ENCODE measurements at regions not wholly inside any gene's neighbourhood (a gene's known extent, or its start where the extent isn't known, plus 50 kb on each side); places are given as distances from the start of the nearest gene placed in this dataset.

DNA sequence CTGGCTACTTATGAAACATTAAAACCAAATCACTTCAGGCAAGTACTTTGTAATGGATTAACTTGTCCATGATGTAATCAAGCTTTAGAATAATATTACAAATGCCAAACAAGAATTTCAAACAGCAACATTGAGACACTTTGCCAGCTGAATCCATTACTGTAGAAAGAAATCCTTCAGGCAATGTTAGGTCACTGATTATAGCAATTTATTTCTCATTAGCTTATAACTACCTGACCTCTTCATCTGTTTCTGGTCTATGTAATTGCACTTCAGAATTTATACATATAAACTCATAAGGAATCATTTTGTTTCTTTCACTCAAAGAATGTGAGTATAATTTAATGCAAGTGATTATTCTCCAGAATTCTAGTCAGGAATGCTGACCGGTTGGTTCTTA lies 692.6 kb upstream of the TMEFF2 start:
- Mint-ChIP-seq H3K27ac (no peak overlapping the region), H3K4me1 (ENCODE audit: low read depth) (no peaks in the 10 kb centered on the region), H3K4me3 (no peak overlapping the region), H3K9me3 (no peaks in the 10 kb centered on the region), H3K36me3 (ENCODE audit: low read depth) (no peaks in the 10 kb centered on the region), H3K27me3 (ENCODE audit: low read depth) (no peaks in the 10 kb centered on the region)
- no peak for DNase-seq
- CTCF ChIA-PET: no interaction called here
- intact Hi-C loops (cut with micrococcal nuclease): no loop called here

DNA sequence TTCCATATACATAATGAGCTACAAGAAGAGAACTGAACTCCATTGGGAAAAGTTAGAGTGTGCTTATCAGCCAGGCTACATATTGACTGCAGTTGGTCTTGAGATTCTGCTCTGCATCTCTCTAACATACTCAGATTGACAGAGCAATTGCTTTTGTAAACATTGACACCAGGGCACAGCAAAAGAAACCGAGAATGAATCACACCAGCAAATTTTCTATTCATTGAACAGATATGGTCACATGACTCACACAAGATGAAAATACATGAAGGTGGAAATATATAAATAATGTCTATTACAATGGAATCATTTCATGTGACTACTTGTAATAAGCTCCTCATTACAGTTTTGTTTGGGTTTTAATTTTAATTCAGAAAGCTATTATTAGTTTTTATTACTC lies 691.9 kb upstream of the TMEFF2 start:
- Mint-ChIP-seq H3K9me3 (no peaks in the 10 kb centered on the region), H3K27ac (no peak overlapping the region), H3K4me3 (no peak overlapping the region), H3K4me1 (ENCODE audit: low read depth) (no peaks in the 10 kb centered on the region), H3K27me3 (ENCODE audit: low read depth) (no peaks in the 10 kb centered on the region), H3K36me3 (ENCODE audit: low read depth) (no peaks in the 10 kb centered on the region)
- intact Hi-C loops (cut with micrococcal nuclease): no loop called here
- CTCF ChIA-PET: no interaction called here
- DNase-seq: no peak

DNA sequence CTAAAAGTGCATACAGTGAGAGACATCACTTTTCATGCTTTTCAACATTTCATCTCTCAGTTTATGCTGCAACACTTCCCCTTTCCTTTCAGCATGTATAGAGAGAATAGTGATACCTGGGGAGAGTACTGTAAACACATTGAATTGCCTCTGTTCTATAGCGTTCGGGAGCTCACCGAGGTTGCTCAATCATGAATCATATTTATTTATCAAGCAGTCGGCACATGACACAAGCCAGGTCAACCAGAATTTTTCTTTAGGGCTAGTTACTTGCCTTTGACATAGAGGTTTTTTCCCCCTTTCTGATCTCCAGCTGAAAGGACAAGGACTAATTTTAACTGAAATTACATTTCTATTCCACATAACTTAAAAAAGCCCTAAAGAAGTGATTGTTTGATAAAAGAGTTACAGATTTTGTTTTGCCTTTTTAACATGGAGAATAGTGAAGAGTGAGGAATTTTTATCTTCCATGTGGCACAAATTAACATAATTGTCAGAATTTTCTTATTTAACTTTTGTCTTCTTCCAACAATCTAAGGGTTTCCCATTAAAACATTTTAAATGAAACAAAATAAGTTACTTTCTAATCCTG lies 690.9 kb upstream of the TMEFF2 start:
- H3K36me3 Mint-ChIP-seq (ENCODE audit: low read depth): no peaks in the 10 kb centered on the region
- no peak overlapping the region for H3K27ac Mint-ChIP-seq
- CTCF ChIA-PET: no interaction called here
- intact Hi-C loops (cut with micrococcal nuclease): no loop called here
- no peaks in the 10 kb centered on the region for H3K9me3 Mint-ChIP-seq
- H3K4me1 Mint-ChIP-seq (ENCODE audit: low read depth): no peaks in the 10 kb centered on the region
- no peak overlapping the region for H3K4me3 Mint-ChIP-seq
- no peak for DNase-seq
- no peaks in the 10 kb centered on the region for H3K27me3 Mint-ChIP-seq (ENCODE audit: low read depth)

DNA sequence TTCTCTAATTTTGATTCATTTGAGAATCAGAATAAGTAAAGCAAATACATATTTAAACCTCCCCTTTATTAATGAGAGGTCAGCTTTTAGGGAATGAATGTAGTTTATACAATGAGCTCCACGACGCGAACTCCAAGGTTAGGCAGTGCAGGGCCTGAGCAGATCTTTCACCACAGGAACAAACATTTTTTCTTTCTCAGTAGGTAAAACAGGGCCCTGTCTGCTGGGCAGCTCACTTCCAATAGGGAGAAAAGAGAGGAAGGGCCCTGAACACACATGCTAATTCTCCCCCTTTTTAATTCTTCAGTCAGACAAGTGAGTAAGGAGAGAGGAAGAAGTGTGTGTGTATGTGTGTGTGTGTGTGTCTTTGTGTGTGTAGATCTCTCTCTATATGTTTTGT lies 682.4 kb upstream of the TMEFF2 start:
- no peak overlapping the region for H3K4me3 Mint-ChIP-seq
- H3K36me3 Mint-ChIP-seq (ENCODE audit: low read depth): no peaks in the 10 kb centered on the region
- no peaks in the 10 kb centered on the region for H3K4me1 Mint-ChIP-seq (ENCODE audit: low read depth)
- CTCF ChIA-PET: no interaction called here
- DNase-seq: no peak
- intact Hi-C loops (cut with micrococcal nuclease): no loop called here
- no peaks in the 10 kb centered on the region for H3K27me3 Mint-ChIP-seq (ENCODE audit: low read depth)
- H3K9me3 Mint-ChIP-seq: no peaks in the 10 kb centered on the region
- H3K27ac Mint-ChIP-seq: no peak overlapping the region

DNA sequence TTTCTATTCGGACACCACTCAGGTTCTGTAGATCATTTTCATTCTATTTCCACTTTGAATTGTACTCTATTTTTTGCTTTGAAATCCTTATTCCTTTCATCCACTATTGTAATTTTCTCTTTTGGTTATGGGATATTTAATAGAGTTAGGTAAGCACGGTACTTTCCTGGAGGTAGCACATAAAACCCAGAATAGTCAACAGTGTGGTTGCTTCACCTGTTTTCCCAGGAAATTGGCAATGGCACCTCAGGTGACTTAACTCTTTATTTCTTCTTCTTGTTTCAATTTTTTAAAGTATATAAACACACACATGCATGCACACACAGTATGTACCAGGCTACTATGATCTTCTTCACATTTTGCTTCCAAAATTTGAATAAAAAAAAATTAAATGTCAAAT lies 682.0 kb upstream of the TMEFF2 start:
- H3K27me3 Mint-ChIP-seq (ENCODE audit: low read depth): no peaks in the 10 kb centered on the region
- CTCF ChIA-PET: no interaction called here
- no peaks in the 10 kb centered on the region for H3K9me3 Mint-ChIP-seq
- no peaks in the 10 kb centered on the region for H3K36me3 Mint-ChIP-seq (ENCODE audit: low read depth)
- intact Hi-C loops (cut with micrococcal nuclease): no loop called here
- H3K4me1 Mint-ChIP-seq (ENCODE audit: low read depth): no peaks in the 10 kb centered on the region
- H3K27ac Mint-ChIP-seq: no peak overlapping the region
- DNase-seq: no peak
- H3K4me3 Mint-ChIP-seq: no peak overlapping the region

DNA sequence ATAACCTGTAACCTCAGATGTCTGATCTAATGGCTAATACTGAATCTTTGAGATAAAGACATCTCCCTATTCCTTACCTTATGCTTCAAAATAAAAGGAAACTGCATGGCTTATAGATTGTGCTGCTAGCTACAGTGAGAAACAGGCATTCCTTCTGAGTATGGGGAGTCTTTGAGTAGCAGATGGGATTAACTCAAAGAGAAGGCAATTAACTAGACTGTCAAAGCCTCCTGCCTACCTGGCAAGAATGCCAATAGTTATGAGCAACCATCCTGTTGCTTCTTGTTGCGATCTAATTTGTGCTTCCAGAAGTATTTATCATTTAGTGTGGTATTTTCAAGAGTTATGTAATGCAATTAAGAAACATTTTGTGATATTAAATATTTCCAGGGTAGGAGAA lies 660.0 kb upstream of the TMEFF2 start:
- CTCF ChIA-PET: no interaction called here
- no peak overlapping the region for H3K4me3 Mint-ChIP-seq
- H3K36me3 Mint-ChIP-seq (ENCODE audit: low read depth): no peaks in the 10 kb centered on the region
- H3K4me1 Mint-ChIP-seq (ENCODE audit: low read depth): no peaks in the 10 kb centered on the region
- H3K27ac Mint-ChIP-seq: no peak overlapping the region
- H3K27me3 Mint-ChIP-seq (ENCODE audit: low read depth): no peaks in the 10 kb centered on the region
- DNase-seq: no peak
- no peaks in the 10 kb centered on the region for H3K9me3 Mint-ChIP-seq
- intact Hi-C loops (cut with micrococcal nuclease): no loop called here

DNA sequence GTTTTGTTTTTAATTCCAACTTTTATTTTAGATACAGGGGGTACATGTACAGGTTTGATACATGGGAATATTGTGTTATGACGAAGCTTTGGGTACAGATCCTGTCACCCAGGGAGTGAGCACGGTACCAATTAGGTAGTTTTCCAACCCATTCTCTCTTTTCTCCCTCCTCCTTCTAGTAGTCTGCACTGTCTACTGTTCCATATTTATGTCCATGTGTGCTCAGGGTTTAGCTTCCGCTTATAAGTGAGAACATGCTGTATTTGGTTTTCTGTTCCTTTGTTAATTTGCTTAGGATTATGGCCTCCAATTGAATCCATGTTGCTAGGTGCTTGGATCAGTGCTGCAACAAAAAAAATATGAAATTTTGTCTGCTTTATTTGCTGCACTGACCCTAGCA lies 659.3 kb upstream of the TMEFF2 start:
- H3K27me3 Mint-ChIP-seq (ENCODE audit: low read depth): no peaks in the 10 kb centered on the region
- intact Hi-C loops (cut with micrococcal nuclease): no loop called here
- no peak overlapping the region for H3K4me3 Mint-ChIP-seq
- CTCF ChIA-PET: no interaction called here
- no peaks in the 10 kb centered on the region for H3K36me3 Mint-ChIP-seq (ENCODE audit: low read depth)
- no peaks in the 10 kb centered on the region for H3K4me1 Mint-ChIP-seq (ENCODE audit: low read depth)
- H3K9me3 Mint-ChIP-seq: no peaks in the 10 kb centered on the region
- H3K27ac Mint-ChIP-seq: no peak overlapping the region
- no peak for DNase-seq

DNA sequence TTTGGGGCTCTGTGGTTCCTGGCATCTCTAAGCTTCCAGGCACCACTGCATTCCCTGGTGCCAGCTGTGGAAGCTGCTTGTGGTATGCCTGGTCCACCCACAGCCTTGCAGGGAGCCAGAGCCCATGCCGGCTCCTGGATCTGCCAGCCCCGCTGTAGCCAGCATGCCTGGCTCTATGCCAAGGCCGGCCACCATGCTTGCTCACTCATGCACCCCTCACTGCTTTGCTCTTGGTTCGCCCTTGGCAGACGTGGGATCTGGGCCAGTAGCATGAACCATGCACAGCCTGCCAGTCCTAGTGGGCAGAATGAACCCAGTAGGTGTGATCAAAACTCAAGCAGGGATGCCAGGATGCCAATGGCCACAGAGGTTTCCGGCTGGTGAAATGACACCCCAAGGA lies 634.2 kb upstream of the TMEFF2 start:
- intact Hi-C loops (cut with micrococcal nuclease): no loop called here
- no peak overlapping the region for H3K4me3 Mint-ChIP-seq
- H3K36me3 Mint-ChIP-seq (ENCODE audit: low read depth): no peaks in the 10 kb centered on the region
- H3K9me3 Mint-ChIP-seq: no peaks in the 10 kb centered on the region
- H3K27me3 Mint-ChIP-seq (ENCODE audit: low read depth): no peaks in the 10 kb centered on the region
- no peaks in the 10 kb centered on the region for H3K4me1 Mint-ChIP-seq (ENCODE audit: low read depth)
- H3K27ac Mint-ChIP-seq: no peak overlapping the region
- CTCF ChIA-PET: no interaction called here
- DNase-seq: no peak

DNA sequence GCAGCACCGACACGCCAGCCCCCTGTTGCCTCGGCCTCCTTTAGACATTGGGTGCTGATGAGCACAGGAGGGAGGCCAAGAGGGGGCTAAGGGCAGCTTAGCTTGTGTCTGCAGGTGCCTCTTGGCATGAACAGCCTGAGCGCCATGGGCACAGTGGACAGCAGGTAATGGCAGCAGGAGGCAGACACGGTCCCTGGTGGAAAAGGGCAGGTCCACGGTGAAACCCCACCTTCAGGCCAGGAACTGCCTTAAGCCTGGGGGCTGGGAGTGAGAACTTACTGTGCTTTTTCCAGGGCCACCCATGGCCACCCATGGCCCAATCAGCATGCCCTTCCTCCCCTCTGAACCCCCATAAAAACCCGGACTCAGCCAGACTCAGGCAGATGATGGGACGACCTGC lies 633.4 kb upstream of the TMEFF2 start:
- intact Hi-C loops (cut with micrococcal nuclease): no loop called here
- no peaks in the 10 kb centered on the region for H3K4me1 Mint-ChIP-seq (ENCODE audit: low read depth)
- DNase-seq: no peak
- H3K36me3 Mint-ChIP-seq (ENCODE audit: low read depth): no peaks in the 10 kb centered on the region
- no peaks in the 10 kb centered on the region for H3K9me3 Mint-ChIP-seq
- H3K27ac Mint-ChIP-seq: no peak overlapping the region
- no peak overlapping the region for H3K4me3 Mint-ChIP-seq
- H3K27me3 Mint-ChIP-seq (ENCODE audit: low read depth): no peaks in the 10 kb centered on the region
- CTCF ChIA-PET: no interaction called here

DNA sequence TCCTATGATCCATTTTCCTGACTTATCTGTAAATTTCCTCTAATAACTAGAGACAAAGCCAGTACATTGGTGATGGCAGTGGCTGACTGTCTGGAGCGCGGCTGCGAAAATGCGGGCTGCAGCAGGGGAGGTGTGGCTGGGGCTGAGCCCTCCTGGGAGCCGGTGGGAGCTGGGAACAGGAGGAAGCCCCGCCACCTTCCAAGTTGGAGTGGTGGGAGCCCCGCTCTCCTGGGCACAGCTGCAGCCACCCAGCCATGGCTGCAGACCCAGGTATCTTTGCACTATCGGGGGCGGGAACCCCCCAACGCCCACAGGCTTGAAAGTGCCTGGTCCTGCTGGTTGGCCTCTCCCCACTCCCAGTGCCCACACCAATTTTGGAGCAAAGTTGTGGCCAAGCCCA lies 633.0 kb upstream of the TMEFF2 start:
- Mint-ChIP-seq H3K27ac (no peak overlapping the region), H3K4me1 (ENCODE audit: low read depth) (no peaks in the 10 kb centered on the region), H3K36me3 (ENCODE audit: low read depth) (no peaks in the 10 kb centered on the region), H3K9me3 (no peaks in the 10 kb centered on the region), H3K4me3 (no peak overlapping the region), H3K27me3 (ENCODE audit: low read depth) (no peaks in the 10 kb centered on the region)
- CTCF ChIA-PET: no interaction called here
- intact Hi-C loops (cut with micrococcal nuclease): no loop called here
- DNase-seq: no peak

DNA sequence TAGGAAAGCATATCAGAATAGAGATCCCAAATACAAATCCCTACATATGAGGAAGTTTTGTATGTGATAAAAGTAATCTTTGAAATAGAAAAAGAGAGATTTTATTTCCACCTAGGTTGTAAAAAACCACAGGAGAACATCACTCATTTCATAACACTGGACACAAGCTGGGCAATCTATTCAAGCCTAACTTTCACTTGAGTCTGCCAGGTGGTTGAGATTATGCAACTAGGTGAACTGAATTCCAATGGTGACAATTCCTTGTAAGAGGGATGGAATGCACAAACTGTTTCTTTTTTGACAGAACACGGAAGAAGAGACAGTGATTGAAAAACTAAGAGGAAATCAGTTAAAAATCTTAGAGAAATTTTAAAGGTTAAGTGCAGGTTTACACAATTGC lies 619.6 kb upstream of the TMEFF2 start:
- no peaks in the 10 kb centered on the region for H3K9me3 Mint-ChIP-seq
- no peak overlapping the region for H3K27ac Mint-ChIP-seq
- H3K36me3 Mint-ChIP-seq (ENCODE audit: low read depth): no peaks in the 10 kb centered on the region
- no peaks in the 10 kb centered on the region for H3K4me1 Mint-ChIP-seq (ENCODE audit: low read depth)
- CTCF ChIA-PET: no interaction called here
- intact Hi-C loops (cut with micrococcal nuclease): no loop called here
- H3K4me3 Mint-ChIP-seq: no peak overlapping the region
- no peaks in the 10 kb centered on the region for H3K27me3 Mint-ChIP-seq (ENCODE audit: low read depth)
- no peak for DNase-seq

DNA sequence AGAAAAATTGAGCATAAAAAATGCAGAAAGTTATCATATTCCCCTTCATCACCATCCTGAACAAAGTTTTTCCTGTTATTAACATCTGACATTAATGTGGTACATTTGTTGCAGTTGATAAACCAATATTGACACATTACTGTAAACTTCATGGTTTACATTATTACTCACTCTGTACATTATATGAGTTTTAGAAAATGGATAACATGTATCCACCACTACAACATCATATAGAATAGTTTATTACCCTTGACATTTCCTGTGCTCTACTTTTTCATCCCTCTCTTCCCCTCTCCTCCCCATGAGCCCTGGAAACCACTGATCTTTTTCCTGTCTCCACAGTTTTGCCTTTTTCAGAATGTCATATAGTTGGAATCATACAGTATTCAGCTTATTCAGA lies 618.6 kb upstream of the TMEFF2 start:
- Mint-ChIP-seq H3K27me3 (ENCODE audit: low read depth) (no peaks in the 10 kb centered on the region), H3K9me3 (peaks cover 4% of the 10 kb centered on the region), H3K27ac (no peak overlapping the region), H3K4me1 (ENCODE audit: low read depth) (no peaks in the 10 kb centered on the region), H3K4me3 (no peak overlapping the region), H3K36me3 (ENCODE audit: low read depth) (no peaks in the 10 kb centered on the region)
- no peak for DNase-seq
- CTCF ChIA-PET: no interaction called here
- intact Hi-C loops (cut with micrococcal nuclease): no loop called here

DNA sequence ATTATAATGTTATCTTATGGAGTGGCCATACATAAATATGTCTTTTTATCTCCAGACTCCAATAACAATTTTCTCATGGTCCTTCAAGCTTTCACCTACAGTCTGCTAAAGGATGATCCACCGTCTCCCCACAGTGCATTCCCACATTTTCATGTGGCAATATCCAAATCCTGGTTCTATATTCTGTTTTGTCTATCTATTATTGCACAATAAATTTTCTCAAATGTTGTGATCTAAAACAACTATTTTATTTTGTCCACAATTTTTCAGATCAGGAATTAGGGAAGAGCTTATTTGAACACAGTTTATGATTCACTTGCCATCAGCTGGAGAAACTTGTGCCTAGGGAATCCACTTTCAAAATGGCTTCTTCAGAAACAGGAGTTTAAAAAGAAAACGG lies 614.4 kb upstream of the TMEFF2 start:
- no peak overlapping the region for H3K27ac Mint-ChIP-seq
- intact Hi-C loops (cut with micrococcal nuclease): no loop called here
- CTCF ChIA-PET: no interaction called here
- no peak overlapping the region for H3K4me3 Mint-ChIP-seq
- H3K4me1 Mint-ChIP-seq (ENCODE audit: low read depth): no peaks in the 10 kb centered on the region
- DNase-seq: no peak
- no peaks in the 10 kb centered on the region for H3K36me3 Mint-ChIP-seq (ENCODE audit: low read depth)
- H3K27me3 Mint-ChIP-seq (ENCODE audit: low read depth): no peaks in the 10 kb centered on the region
- peaks cover 8% of the 10 kb centered on the region for H3K9me3 Mint-ChIP-seq

DNA sequence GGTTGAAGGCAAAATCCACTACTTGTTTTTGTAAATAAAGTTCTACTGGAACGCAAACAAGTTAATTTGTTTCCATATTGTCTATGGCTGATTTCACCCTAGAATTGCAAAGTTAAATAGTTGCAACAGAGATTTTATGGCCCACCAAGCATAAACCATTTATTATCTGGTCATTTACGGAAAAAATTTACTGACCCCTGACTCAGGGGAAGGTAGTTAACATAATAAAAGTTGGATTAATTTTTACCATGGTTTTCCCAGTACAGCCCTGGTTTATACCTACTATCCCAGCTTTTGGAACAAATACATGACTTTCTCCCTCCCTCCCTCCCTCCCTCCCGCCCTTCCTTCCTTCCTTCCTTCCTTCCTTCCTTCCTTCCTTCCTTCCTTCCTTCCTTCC lies 588.9 kb upstream of the TMEFF2 start:
- Mint-ChIP-seq H3K9me3 (peaks cover 2% of the 10 kb centered on the region), H3K27me3 (ENCODE audit: low read depth) (no peaks in the 10 kb centered on the region), H3K4me1 (ENCODE audit: low read depth) (no peaks in the 10 kb centered on the region), H3K4me3 (no peak overlapping the region), H3K36me3 (ENCODE audit: low read depth) (no peaks in the 10 kb centered on the region), H3K27ac (no peak overlapping the region)
- CTCF ChIA-PET: no interaction called here
- intact Hi-C loops (cut with micrococcal nuclease): no loop called here
- DNase-seq: no peak

All from activated naive CD4-positive, alpha-beta T cell treated with anti-CD3 and anti-CD28 coated beads for 36 hours (primary cell).